Pons (tissue), 1 donor: ENCODE measurements at regions not wholly inside any gene's neighbourhood (a gene's known extent, or its start where the extent isn't known, plus 50 kb on each side); places are given as distances from the start of the nearest gene placed in this dataset.

Experiments
- DNase-seq: peaks from one replicate; pipeline ENCODE4 v3.0.0-alpha.2; 2016; ENCODE audit warnings: low spot score

DNA sequence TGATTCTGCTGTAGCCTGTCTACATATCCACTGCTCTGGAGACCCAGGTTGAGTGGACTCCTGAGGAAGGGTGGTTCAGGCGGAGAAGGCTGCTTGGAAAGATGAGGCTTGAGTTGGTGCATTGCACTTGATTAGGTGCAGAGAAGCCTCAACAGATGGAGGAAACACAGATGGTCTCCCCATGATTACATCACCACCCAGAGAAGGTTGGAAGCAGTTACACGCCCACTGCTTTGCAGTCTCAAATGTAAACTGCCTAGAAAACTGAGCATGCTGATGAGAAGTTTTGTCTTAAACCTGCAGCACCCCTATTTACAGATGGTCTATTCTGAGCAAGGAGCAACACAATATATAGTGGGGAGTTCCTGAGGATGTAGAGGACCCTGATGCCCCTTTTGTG lies 266.6 kb downstream of the PIK3R1 start:
- DNase-seq, result no peak

DNA sequence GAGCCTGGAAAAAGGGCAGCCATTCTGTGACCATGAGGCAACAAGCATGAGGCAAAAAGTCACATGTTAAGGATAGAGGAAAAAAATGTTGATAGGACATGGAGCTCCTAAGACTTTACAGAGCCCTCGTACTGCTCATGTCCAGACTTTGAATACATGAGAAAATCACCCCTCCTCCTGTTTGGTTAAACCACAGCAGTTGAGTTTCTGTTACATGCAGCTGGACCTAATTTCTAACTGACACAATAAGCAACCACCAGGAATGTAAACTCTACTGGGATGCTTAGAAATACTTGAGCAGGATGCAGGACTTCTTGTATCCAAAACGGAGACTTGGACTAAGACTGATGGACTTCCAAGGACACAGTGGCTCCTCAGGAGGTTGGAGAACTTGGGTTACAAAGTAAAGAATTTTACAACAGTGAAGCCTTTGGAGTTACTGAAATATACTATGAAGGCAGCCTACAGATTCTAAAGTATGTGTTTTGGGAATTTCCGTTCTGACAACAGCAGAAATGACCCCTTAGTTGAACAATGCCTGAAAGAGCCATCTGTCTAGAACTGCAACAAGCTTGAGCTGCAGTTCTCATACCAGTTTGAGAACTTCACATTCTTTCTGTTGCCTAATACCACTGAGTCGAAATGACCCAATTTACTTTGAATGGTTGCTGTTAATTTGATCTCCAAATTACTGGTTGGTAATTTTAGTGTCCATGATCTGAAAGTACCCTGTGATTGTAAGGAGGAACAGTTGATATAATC lies 268.9 kb downstream of the PIK3R1 start:
- no peak for DNase-seq

- no peak for DNase-seq
These were observed 274.0 kb downstream of the PIK3R1 start for GRCh38 chr5:68489556-68489955.

- DNase-seq, result no peak
These were observed 274.9 kb downstream of the PIK3R1 start for GRCh38 chr5:68490406-68490805.

GRCh38 chr5:68494771-68495170 lies 279.2 kb downstream of the PIK3R1 start:
- no peak for DNase-seq

DNA sequence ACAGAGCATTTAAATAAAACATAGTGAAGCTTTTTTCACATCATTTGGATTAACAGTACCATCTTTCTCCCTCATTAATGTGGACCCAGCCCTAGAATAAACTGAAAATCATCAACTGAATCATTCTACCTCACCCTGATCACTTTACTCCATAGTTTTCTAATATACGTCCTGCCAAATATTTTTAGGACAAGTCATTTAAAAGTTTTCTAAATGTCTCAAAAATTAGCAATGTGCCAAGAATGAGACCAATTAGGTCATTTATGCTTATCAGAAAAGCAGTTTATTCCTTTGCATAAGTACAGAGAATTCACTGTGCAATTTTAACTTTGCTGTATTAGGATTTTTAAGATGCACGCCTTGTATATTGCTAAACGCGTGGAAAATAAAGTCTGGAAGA lies 284.4 kb downstream of the PIK3R1 start:
- no peak for DNase-seq

GRCh38 chr5:68500813-68501212 lies 285.3 kb downstream of the PIK3R1 start:
- peak; percentile 29 for DNase-seq

DNA sequence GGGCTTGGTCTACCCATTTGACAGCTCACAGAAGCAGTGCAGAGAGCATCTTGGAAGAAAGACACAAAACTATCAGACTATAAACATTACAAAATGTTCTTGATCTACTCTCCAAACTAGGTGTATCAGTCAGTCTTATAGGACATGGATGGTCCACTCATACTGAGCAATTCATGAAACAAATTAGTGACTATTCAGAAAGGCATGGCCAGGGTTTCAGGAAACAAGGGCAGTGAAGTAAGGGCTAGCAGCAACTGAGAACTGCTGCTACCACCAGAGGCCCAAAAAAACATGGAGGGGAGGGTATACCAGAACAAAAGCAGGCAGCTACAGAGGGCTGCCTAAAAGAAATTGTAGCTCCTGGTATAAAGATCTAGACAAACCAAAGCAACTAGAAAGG lies 287.0 kb downstream of the PIK3R1 start:
- no peak for DNase-seq

DNA sequence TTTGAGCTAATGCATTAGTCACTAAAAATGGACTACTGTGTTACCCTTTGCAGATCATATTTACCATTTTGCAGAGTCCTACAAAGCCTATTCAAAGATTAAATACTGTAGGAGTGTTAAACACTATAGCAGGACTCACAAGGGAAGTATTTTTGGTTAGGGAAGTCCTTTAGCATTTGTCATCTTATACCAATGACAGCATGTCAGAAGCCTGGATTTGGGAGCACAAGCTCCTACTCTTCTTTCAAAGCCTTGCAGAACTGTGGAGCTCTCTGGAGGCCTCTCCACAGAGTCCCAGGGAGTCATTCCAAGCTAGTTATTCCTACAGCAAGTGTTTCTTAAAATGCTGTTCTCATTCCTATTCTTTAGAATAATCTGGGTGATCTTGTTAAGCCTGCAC lies 288.8 kb downstream of the PIK3R1 start:
- no peak for DNase-seq

DNA sequence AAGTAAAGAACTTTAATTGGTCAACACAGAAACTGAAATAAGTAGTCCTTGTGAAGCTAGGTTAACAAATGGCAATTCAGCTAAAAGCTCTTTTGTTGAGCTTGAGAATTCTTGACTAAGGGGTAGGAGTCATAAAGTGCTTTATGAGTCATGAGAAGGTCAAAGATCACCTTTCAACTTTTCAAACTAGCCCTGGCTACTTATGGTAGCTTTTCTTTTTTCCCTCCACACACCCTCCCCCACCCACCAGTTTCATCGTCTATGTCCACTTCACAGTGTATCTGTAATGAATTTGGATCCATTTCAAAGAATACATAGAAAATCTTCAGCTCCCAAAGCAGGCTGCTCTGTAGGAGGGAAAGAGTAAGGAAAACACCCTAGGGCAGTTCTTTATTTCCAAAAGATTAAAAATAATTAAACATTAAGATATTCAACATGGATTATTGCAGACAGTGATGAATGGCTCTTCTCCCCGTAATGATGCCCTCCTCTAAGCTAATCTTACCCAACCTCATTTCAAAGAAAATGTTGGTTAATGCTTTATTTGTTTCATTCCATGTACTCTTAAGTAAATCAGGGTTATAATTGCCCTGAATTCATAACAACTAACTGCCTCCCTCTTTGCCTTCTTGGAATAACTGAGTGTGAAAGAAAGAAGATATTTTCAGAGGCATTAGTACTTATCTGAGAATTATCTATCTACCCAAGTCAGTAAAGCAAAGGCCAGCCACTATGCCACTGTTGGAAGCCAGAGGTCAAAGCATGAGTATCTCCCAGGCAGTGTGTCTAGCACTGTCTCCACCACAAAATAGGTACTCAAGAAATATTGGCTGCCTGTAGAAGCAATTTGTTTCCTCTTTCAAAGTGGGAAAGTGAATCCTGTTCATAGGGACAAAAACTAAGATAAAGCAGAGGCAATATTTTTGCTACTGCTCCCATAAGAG lies 290.6 kb downstream of the PIK3R1 start:
- DNase-seq, result no peak

DNA sequence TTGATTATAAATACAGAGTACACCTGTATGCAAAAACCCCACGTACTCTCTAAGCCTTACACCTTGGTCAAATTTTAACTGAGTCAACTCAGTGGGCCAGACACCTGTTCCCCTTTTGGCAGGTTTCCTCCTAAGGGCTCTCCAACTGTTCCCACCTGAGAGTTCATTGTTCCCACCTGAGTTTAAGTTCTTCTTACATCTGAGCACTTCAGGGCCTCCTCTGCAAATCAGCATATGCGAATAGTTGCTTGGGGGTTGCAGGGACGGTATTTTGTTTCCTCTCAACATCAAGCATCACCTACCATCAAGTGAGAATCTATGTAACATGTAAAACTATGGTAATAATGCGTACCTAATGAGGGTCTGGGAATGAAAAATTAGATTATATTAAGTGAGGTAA lies 300.0 kb downstream of the PIK3R1 start:
- no peak for DNase-seq

DNA sequence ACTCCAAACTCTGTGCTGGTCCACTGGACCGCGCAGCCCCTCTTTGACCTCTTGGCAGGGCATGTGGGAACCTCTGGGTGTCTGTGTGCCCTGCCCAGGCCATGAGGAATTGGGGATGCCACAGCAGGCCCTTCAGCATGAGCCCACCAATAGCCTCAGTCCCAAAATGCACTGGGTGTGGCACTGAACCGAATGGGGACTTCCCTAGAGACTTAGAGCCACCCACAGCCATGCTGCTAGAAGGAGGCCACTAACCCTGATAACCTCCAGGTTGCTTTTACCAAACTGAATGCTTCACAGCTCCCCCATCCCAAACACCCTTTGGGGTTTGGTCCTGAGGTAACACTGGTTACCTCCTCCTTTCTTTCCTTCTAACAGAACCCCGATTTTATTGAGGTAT lies 302.7 kb downstream of the PIK3R1 start:
- DNase-seq, result no peak

DNA sequence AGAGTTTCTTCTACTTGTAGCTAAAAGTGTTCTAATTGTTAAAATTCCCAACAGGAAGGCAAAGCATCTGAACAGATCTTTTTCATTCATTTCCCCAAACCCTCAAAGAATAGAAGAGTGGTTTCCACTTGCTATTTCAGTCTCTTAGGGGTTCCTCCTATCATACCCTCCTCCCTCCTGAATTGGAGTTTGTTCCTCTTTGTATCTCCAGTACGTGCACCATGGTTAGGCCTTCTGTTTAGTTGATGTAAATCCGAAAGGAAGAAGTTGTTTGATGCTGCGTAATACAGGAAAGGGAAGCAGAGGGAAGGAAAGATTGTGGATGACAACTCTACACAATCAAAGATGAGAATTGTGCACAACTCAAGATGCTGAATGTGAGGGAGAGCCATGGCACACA lies 303.6 kb downstream of the PIK3R1 start:
- peak; percentile 82 for DNase-seq

- no peak for DNase-seq
These were observed 306.2 kb downstream of the PIK3R1 start for GRCh38 chr5:68521776-68522175.

- DNase-seq, result no peak
These were observed 307.3 kb downstream of the PIK3R1 start for GRCh38 chr5:68522863-68523262.

DNA sequence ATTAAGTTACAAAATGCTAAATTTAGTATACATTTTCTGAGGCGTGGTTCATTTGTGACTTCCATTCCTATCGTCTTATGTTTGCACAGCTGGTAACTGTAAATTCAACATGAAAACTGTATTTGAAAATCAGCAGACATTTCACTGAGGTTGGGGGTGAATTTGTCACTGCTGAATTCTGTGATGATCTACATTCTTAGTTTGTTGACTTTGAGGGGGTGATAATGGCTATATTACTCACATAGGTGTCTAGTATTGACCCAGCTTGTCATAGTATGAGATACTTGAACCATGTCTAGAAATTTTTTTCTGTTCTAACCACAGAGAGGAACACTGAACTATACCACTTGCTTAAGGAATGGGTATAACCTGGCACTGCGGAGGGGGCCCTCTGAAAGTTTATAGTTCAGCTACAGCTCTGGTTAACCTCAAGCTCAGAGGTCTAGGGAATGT lies 313.3 kb downstream of the PIK3R1 start:
- no peak for DNase-seq

DNA sequence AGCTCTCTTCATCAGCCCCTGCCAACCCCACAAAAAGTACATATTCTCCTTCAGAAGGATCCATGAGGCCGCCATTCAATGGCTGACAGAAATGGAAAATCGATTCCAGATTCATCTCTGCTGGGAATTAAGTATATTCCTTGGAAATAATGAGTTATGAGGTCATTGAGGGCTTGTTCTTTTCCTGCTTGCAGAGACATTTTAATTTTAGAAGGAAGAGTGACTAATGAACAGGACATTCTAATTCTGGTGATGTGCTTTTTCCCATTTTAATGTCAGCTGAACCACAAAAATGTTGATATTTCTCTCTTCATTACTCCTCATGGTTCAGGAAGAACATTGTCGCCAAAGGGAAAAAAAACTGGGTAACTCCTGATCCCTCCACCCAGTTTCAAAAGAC lies 314.0 kb downstream of the PIK3R1 start:
- DNase-seq, result no peak

DNA sequence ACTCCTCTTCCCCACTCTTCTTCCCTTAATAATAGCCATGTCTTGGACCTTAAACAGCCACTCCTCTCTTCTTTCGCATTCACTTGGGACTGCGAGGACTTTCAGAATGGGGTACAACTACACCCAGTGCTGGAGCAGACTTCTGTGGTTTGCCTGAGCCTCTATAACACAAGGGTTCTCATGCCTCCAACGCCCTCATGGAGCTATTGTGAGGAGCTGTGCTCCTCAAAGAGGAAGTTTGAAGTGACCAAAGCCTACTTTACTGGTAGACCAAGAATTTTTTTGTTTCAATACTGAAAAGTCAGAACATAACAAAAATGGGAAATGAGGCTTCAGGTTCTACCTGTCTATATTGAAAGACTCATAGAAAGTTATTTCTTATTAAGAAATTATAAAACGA lies 316.4 kb downstream of the PIK3R1 start:
- DNase-seq, result no peak

DNA sequence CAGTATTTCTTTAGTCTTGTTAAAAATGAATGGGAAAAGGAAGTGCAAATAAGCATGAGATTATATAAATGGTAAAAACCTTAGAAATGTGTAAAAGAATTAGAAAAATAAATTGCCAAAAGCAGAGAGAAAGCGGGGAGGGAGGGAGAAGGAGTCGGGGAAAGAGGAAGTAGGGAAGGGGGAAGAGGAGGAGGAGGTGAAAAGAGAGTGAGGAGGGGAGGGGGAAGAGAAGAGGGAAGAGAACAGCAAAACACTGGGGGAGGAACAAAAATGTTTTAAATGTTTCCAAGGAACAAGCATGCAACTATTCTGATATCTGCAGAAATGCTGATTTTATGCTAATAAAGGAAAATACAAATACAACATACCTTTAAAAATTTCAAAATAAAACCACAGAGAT lies 317.5 kb downstream of the PIK3R1 start:
- DNase-seq, result no peak

GRCh38 chr5:68533571-68534084 lies 318.1 kb downstream of the PIK3R1 start:
- no peak for DNase-seq

DNA sequence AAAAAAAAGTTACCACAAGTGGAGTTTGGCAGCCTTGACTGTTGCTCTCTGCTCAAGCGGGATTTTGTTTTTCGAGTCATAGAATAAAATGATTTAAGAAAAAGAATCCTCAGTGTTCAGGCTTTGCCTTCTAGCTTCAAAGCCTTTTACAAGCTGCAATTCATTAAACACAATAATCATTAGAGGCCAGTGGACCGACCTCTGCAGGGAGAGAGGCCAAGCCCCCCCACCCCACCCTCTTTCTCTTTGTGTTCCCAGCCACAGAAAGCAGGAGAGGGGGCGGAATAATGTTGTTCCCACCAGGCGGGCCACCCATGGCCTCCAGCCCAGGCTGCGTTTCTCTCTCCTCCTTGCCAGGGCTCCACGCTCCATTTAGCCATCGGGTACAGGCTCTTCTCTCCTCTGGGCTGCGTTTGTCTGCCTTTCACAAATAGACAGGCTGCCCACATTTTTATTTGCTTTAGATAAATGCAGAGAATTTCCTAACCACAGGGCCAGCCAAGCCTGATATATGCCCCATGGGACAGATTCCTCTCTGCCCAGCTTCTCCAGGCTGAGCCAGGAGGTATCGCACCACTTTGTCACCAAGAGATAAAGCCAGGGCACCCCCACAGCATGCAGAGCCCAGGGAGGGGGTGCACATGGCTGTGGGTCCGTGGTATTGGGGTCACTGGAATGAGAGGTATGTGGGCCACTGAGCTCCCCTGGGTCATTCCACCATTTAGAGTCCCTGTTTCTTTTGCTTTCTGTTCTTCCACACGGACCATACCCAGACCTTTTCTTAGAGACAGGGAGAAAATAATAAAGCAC lies 318.8 kb downstream of the PIK3R1 start:
- DNase-seq, result peak; percentile 51

GRCh38 chr5:68534956-68535520 lies 319.5 kb downstream of the PIK3R1 start:
- no peak for DNase-seq
